ENCODE measurements at regions not wholly inside any gene's neighbourhood (a gene's known extent, or its start where the extent isn't known, plus 50 kb on each side); places are given as distances from the start of the nearest gene placed in this dataset.
"Not testable (repeated sequence)": the region's sequence is repeated elsewhere in the genome, so short reads cannot be mapped to it uniquely, and the experiment has no call there.

- peaks cover 3% of the 10 kb centered on the region for H3K4me1 ChIP-seq (ENCODE audit: insufficient read depth, low read length)
- H3K27me3 ChIP-seq (ENCODE audit: insufficient read depth, low read length) = no peaks in the 10 kb centered on the region
- no peaks in the 10 kb centered on the region for H3K36me3 ChIP-seq (ENCODE audit: insufficient read depth, low read length)
- no peaks in the 10 kb centered on the region for H3K9me3 ChIP-seq (ENCODE audit: low read length)
- H2AFZ ChIP-seq (ENCODE audit: low read depth, low read length) = no peak overlapping the region
- H3K4me3 ChIP-seq (ENCODE audit: low read length) = no peak overlapping the region
Measured at GRCh38 chr3:4063916-4064574, 239.1 kb upstream of the SETMAR start.

GRCh38 chr3:4065085-4065484 is 238.1 kb upstream of the SETMAR start:
- no peak overlapping the region for H2AFZ ChIP-seq (ENCODE audit: low read depth, low read length)
- H3K4me3 ChIP-seq (ENCODE audit: low read length) = no peak overlapping the region
- H3K36me3 ChIP-seq (ENCODE audit: insufficient read depth, low read length) = no peaks in the 10 kb centered on the region
- H3K27me3 ChIP-seq (ENCODE audit: insufficient read depth, low read length) = no peaks in the 10 kb centered on the region
- H3K9me3 ChIP-seq (ENCODE audit: low read length) = no peaks in the 10 kb centered on the region
- peaks cover 3% of the 10 kb centered on the region for H3K4me1 ChIP-seq (ENCODE audit: insufficient read depth, low read length)

GRCh38 chr3:4065554-4065953 is 237.6 kb upstream of the SETMAR start:
- no peaks in the 10 kb centered on the region for H3K9me3 ChIP-seq (ENCODE audit: low read length)
- peaks cover 3% of the 10 kb centered on the region for H3K4me1 ChIP-seq (ENCODE audit: insufficient read depth, low read length)
- no peak overlapping the region for H3K4me3 ChIP-seq (ENCODE audit: low read length)
- no peaks in the 10 kb centered on the region for H3K27me3 ChIP-seq (ENCODE audit: insufficient read depth, low read length)
- no peaks in the 10 kb centered on the region for H3K36me3 ChIP-seq (ENCODE audit: insufficient read depth, low read length)
- no peak overlapping the region for H2AFZ ChIP-seq (ENCODE audit: low read depth, low read length)

- Histone ChIP-seq H3K27me3 (ENCODE audit: insufficient read depth, low read length) (no peaks in the 10 kb centered on the region), H3K36me3 (ENCODE audit: insufficient read depth, low read length) (no peaks in the 10 kb centered on the region), H3K9me3 (ENCODE audit: low read length) (no peaks in the 10 kb centered on the region), H3K4me1 (ENCODE audit: insufficient read depth, low read length) (peaks cover 3% of the 10 kb centered on the region), H3K4me3 (ENCODE audit: low read length) (no peak overlapping the region), H2AFZ (ENCODE audit: low read depth, low read length) (no peak overlapping the region)
Measured at GRCh38 chr3:4067893-4068292, 235.3 kb upstream of the SETMAR start.

GRCh38 chr3:4069796-4070195 is 233.4 kb upstream of the SETMAR start:
- Histone ChIP-seq H2AFZ (ENCODE audit: low read depth, low read length) (no peak overlapping the region), H3K4me1 (ENCODE audit: insufficient read depth, low read length) (peaks cover 3% of the 10 kb centered on the region), H3K4me3 (ENCODE audit: low read length) (no peak overlapping the region), H3K36me3 (ENCODE audit: insufficient read depth, low read length) (no peaks in the 10 kb centered on the region), H3K9me3 (ENCODE audit: low read length) (no peaks in the 10 kb centered on the region), H3K27me3 (ENCODE audit: insufficient read depth, low read length) (no peaks in the 10 kb centered on the region)

- no peaks in the 10 kb centered on the region for H3K36me3 ChIP-seq (ENCODE audit: insufficient read depth, low read length)
- peaks cover 3% of the 10 kb centered on the region for H3K4me1 ChIP-seq (ENCODE audit: insufficient read depth, low read length)
- H3K4me3 ChIP-seq (ENCODE audit: low read length) = no peak overlapping the region
- no peaks in the 10 kb centered on the region for H3K27me3 ChIP-seq (ENCODE audit: insufficient read depth, low read length)
- H2AFZ ChIP-seq (ENCODE audit: low read depth, low read length) = no peak overlapping the region
- H3K9me3 ChIP-seq (ENCODE audit: low read length) = no peaks in the 10 kb centered on the region
Measured at GRCh38 chr3:4071481-4072184, 231.5 kb upstream of the SETMAR start.

- not testable (repeated sequence) for H3K36me3 ChIP-seq (ENCODE audit: insufficient read depth, low read length); H3K4me1 ChIP-seq (ENCODE audit: insufficient read depth, low read length); H3K9me3 ChIP-seq (ENCODE audit: low read length); H2AFZ ChIP-seq (ENCODE audit: low read depth, low read length); H3K4me3 ChIP-seq (ENCODE audit: low read length); H3K27me3 ChIP-seq (ENCODE audit: insufficient read depth, low read length)
Measured at GRCh38 chr3:4077278-4077677, 225.9 kb upstream of the SETMAR start.

GRCh38 chr3:4077950-4078349 is 225.2 kb upstream of the SETMAR start:
- H3K9me3 ChIP-seq (ENCODE audit: low read length) = no peaks in the 10 kb centered on the region
- H3K27me3 ChIP-seq (ENCODE audit: insufficient read depth, low read length) = no peaks in the 10 kb centered on the region
- no peak overlapping the region for H2AFZ ChIP-seq (ENCODE audit: low read depth, low read length)
- H3K4me3 ChIP-seq (ENCODE audit: low read length) = no peak overlapping the region
- no peaks in the 10 kb centered on the region for H3K36me3 ChIP-seq (ENCODE audit: insufficient read depth, low read length)
- H3K4me1 ChIP-seq (ENCODE audit: insufficient read depth, low read length) = peaks cover 6% of the 10 kb centered on the region

GRCh38 chr3:4078903-4079302 is 224.3 kb upstream of the SETMAR start:
- Histone ChIP-seq H2AFZ (ENCODE audit: low read depth, low read length) (no peak overlapping the region), H3K4me1 (ENCODE audit: insufficient read depth, low read length) (peaks cover 6% of the 10 kb centered on the region), H3K36me3 (ENCODE audit: insufficient read depth, low read length) (no peaks in the 10 kb centered on the region), H3K27me3 (ENCODE audit: insufficient read depth, low read length) (no peaks in the 10 kb centered on the region), H3K4me3 (ENCODE audit: low read length) (no peak overlapping the region), H3K9me3 (ENCODE audit: low read length) (no peaks in the 10 kb centered on the region)

- H3K27me3 ChIP-seq (ENCODE audit: insufficient read depth, low read length) = no peaks in the 10 kb centered on the region
- H3K4me3 ChIP-seq (ENCODE audit: low read length) = no peak overlapping the region
- no peaks in the 10 kb centered on the region for H3K9me3 ChIP-seq (ENCODE audit: low read length)
- no peak overlapping the region for H2AFZ ChIP-seq (ENCODE audit: low read depth, low read length)
- peaks cover 6% of the 10 kb centered on the region for H3K4me1 ChIP-seq (ENCODE audit: insufficient read depth, low read length)
- H3K36me3 ChIP-seq (ENCODE audit: insufficient read depth, low read length) = no peaks in the 10 kb centered on the region
Measured at GRCh38 chr3:4079339-4080195, 223.6 kb upstream of the SETMAR start.

- Histone ChIP-seq H2AFZ (ENCODE audit: low read depth, low read length) (no peak overlapping the region), H3K4me1 (ENCODE audit: insufficient read depth, low read length) (no peaks in the 10 kb centered on the region), H3K4me3 (ENCODE audit: low read length) (no peak overlapping the region), H3K27me3 (ENCODE audit: insufficient read depth, low read length) (no peaks in the 10 kb centered on the region), H3K36me3 (ENCODE audit: insufficient read depth, low read length) (no peaks in the 10 kb centered on the region), H3K9me3 (ENCODE audit: low read length) (no peaks in the 10 kb centered on the region)
Measured at GRCh38 chr3:4083225-4084015, 219.7 kb upstream of the SETMAR start.

- H2AFZ ChIP-seq (ENCODE audit: low read depth, low read length) = no peak overlapping the region
- H3K36me3 ChIP-seq (ENCODE audit: insufficient read depth, low read length) = no peaks in the 10 kb centered on the region
- no peaks in the 10 kb centered on the region for H3K9me3 ChIP-seq (ENCODE audit: low read length)
- no peaks in the 10 kb centered on the region for H3K4me1 ChIP-seq (ENCODE audit: insufficient read depth, low read length)
- H3K27me3 ChIP-seq (ENCODE audit: insufficient read depth, low read length) = no peaks in the 10 kb centered on the region
- no peak overlapping the region for H3K4me3 ChIP-seq (ENCODE audit: low read length)
Measured at GRCh38 chr3:4084271-4084670, 218.9 kb upstream of the SETMAR start.

GRCh38 chr3:4086662-4087061 is 216.5 kb upstream of the SETMAR start:
- not testable (repeated sequence) for H3K9me3 ChIP-seq (ENCODE audit: low read length); H2AFZ ChIP-seq (ENCODE audit: low read depth, low read length); H3K4me3 ChIP-seq (ENCODE audit: low read length); H3K4me1 ChIP-seq (ENCODE audit: insufficient read depth, low read length); H3K36me3 ChIP-seq (ENCODE audit: insufficient read depth, low read length); H3K27me3 ChIP-seq (ENCODE audit: insufficient read depth, low read length)
